Motor neuron (in vitro differentiated cells): ENCODE measurements at regions not wholly inside any gene's neighbourhood (a gene's known extent, or its start where the extent isn't known, plus 50 kb on each side); places are given as distances from the start of the nearest gene placed in this dataset.
A peak's percentile ranks its signal among the peaks of the same experiment; 100 is the strongest.
"Not testable (repeated sequence)": the region's sequence is repeated elsewhere in the genome, so short reads cannot be mapped to it uniquely, and the experiment has no call there.

Experiments
- ATAC-seq, 8 experiments: fragments of 200-7000 bp; cut with Tn5 transposase; replicated peaks in 6 of 8; 2 replicates each; pipeline ENCODE4 v1.8.0; 2021; ENCODE audit warnings: mild to moderate bottlenecking in 8 of 8, moderate library complexity in 8 of 8
- H3K27ac ChIP-seq, 2 donors: fragments of 250-450 bp; sonication (Bioruptor Pico); 2 replicates each; pipeline ENCODE4 v1.9.0; 2021; ENCODE audit warnings: antibody characterized with exemption in 2 of 2, mild to moderate bottlenecking in 2 of 2, moderate library complexity in 1 of 2
- H3K4me1 ChIP-seq, 2 donors: fragments of 250-450 bp; sonication (Bioruptor Pico); replicated peaks in 1 of 2; 2 replicates each; pipeline ENCODE4 v1.6.1; 2021; ENCODE audit warnings: antibody characterized with exemption in 2 of 2, mild to moderate bottlenecking in 2 of 2, moderate library complexity in 1 of 2
- H3K4me3 ChIP-seq, 5 donors: fragments of 250-450 bp; sonication (Bioruptor Pico); 2 replicates each; pipeline ENCODE4 v1.9.0; 2021; ENCODE audit warnings: antibody characterized with exemption in 5 of 5, mild to moderate bottlenecking in 5 of 5, moderate library complexity in 4 of 5
- WGBS, 10 experiments: fragments of 450-650 bp; shearing (Covaris generic); methylation state at CpG; one replicate each; pipeline ENCODE4 v1.0.0; 2022; 5-methylcytosine and 5-hydroxymethylcytosine counted together
- in situ Hi-C, 9 experiments: fragments of 400-800 bp; cut with MboI; loops; one replicate each; pipeline ENCODE4 v1.15.0; 2021; ENCODE audit warnings: low sequenced_read_pairs in 9 of 9, low pct_unique_long_range_greater_than_20kb in 2 of 9; ENCODE audit not compliant: unreplicated experiment in 9 of 9

GRCh38 chr6:135703621-135704020, 147.9 kb upstream of the PDE7B start:
- Histone ChIP-seq H3K4me3 (no peak overlapping the region), H3K4me1 (no peaks in the 10 kb centered on the region), H3K27ac (no peak overlapping the region)
- in situ Hi-C loops = no loop called here
- 44 to 100% (median 87%) methylated on average over 1 to 3 of the region's 3 CpGs; no CpG with 5 or more reads in 1 of the 10 experiments for WGBS, 10 experiments
- ATAC-seq = no peak

DNA sequence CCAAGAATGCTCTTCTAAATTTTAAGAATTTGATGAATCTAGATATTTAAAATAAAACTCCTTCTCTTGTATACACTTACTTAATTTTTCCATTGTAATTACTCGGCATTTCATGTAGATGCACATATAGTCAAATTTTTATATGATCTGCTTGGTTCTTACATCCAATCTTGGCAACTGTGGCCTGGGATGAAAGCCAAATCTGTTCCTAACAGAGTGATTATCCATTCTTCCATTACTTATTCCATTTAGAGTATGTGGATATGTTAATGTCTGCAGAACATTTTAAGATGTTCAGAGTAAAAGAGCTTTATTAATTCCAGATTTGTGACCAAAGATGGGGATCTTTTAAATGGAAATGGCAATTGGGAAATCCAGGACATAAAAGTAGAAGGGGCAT, 144.1 kb upstream of the PDE7B start:
- in situ Hi-C loops = no loop called here
- 0 to 100% (median 67%) methylated on average over 1 of the region's 1 CpG; no CpG with 5 or more reads in 1 of the 10 experiments for WGBS, 10 experiments

DNA sequence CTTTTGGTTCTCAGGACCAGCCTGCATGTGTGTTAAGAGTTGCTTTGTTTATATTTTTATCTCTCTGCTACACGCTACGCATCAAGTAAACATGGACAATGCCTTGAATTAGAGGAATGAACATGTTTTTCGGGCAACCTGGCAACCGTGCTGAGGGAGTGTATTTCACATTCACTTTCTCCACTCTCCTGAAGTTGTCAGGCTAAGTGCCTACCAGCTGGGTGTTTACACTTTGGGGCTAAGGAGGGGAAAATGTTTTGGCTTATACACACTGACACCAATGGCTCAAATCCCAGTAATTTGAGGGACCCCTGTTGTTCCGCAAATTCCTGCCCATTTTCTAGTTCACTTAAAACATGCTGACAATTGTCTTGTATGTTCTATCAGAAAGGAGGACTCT, 141.5 kb upstream of the PDE7B start:
- in situ Hi-C loops = no loop called here
- no peak overlapping the region for H3K27ac ChIP-seq

More for the DNA sequence above, 144.1 kb upstream of the PDE7B start:
- ATAC-seq = peak in 1 of 8 experiments; percentile 27
- Histone ChIP-seq H3K27ac (no peak overlapping the region), H3K4me1 (no peaks in the 10 kb centered on the region), H3K4me3 (no peak overlapping the region)

DNA sequence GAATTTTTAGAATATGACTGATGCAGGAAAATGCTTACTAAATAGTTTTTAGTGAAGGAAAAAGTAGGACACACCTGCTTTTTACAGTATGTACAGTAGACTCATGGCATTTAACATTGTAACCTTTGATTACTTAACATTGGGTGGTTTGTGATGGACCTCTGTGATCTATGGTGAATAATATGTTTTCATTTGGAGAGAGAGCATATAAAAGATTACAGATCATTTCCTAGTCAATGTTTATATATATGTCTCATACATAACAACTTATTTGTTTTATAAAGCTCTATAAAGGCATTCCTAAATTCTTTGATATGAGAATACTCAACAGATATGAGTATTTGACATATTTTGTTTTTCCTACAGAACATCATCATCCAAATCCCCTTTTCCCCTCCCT, 129.3 kb upstream of the PDE7B start:
- H3K4me3 ChIP-seq = no peak overlapping the region
- ATAC-seq = peak in 1 of 8 experiments; percentile 38
- no peak overlapping the region for H3K27ac ChIP-seq
- in situ Hi-C loops = no loop called here
- no peaks in the 10 kb centered on the region for H3K4me1 ChIP-seq

More for the DNA sequence above, 141.5 kb upstream of the PDE7B start:
- WGBS, 10 experiments = 78 to 100% (median 90%) methylated on average over 2 to 5 of the region's 5 CpGs; no CpG with 5 or more reads in 2 of the 10 experiments
- no peaks in the 10 kb centered on the region for H3K4me1 ChIP-seq
- peak in 1 of 8 experiments; percentile 73 for ATAC-seq
- H3K4me3 ChIP-seq = no peak overlapping the region

DNA sequence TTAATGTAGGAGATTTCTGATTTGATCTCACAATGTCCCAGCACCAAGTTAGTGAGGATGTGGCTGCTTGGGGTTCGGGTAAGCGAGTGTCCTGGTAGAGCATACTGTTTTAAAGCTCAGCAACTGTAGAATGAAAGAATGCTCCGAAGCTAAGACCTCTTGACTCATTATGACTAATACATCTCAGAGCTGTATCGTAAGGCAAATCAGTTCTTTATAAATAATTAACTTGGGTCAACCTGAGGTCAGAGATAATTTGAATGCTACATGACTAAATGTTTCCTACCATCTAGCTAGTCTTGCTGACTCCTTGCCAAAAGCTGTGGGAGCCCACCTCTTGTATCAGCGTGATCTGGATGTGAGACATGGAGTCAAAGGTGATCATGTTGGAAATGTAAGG, 128.8 kb upstream of the PDE7B start:
- Histone ChIP-seq H3K4me1 (no peaks in the 10 kb centered on the region), H3K27ac (no peak overlapping the region), H3K4me3 (no peak overlapping the region)
- in situ Hi-C loops = no loop called here
- WGBS, 10 experiments = 10 to 77% (median 54%) methylated on average over 2 to 5 of the region's 5 CpGs; no CpG with 5 or more reads in 3 of the 10 experiments
- peak in 3 of 8 experiments; percentile 29 to 98 (median 97) for ATAC-seq

- Histone ChIP-seq H3K4me1 (no peaks in the 10 kb centered on the region), H3K27ac (no peak overlapping the region), H3K4me3 (no peak overlapping the region)
- WGBS, 10 experiments = 0 to 100% (median 68%) methylated on average over 1 to 2 of the region's 2 CpGs; no CpG with 5 or more reads in 2 of the 10 experiments
- in situ Hi-C loops = no loop called here
- no peak for ATAC-seq
Observed at GRCh38 chr6:135728589-135728988, 122.9 kb upstream of the PDE7B start.

GRCh38 chr6:135731116-135731515, 120.4 kb upstream of the PDE7B start:
- in situ Hi-C loops = no loop called here
- Histone ChIP-seq H3K27ac (no peak overlapping the region), H3K4me1 (no peaks in the 10 kb centered on the region), H3K4me3 (no peak overlapping the region)
- WGBS, 10 experiments = 80 to 97% (median 86%) methylated on average over 1 to 3 of the region's 3 CpGs
- no peak for ATAC-seq

- ATAC-seq, H3K4me3 ChIP-seq, H3K27ac ChIP-seq, H3K4me1 ChIP-seq, in situ Hi-C loops: not testable (repeated sequence)
- WGBS, 10 experiments = 50 to 100% (median 96%) methylated on average over 1 to 6 of the region's 6 CpGs; no CpG with 5 or more reads in 2 of the 10 experiments
Observed at GRCh38 chr6:135736351-135736750, 115.2 kb upstream of the PDE7B start.

- Histone ChIP-seq H3K4me3 (no peak overlapping the region), H3K27ac (no peak overlapping the region), H3K4me1 (no peaks in the 10 kb centered on the region)
- no peak for ATAC-seq
- in situ Hi-C loops = no loop called here
- 0 to 100% (median 71%) methylated on average over 1 of the region's 1 CpG; no CpG with 5 or more reads in 2 of the 10 experiments for WGBS, 10 experiments
Observed at GRCh38 chr6:135738636-135739035, 112.9 kb upstream of the PDE7B start.

- ATAC-seq = peak in 1 of 8 experiments; percentile 24
- H3K4me1 ChIP-seq = no peaks in the 10 kb centered on the region
- WGBS, 10 experiments = 46 to 100% (median 83%) methylated on average over 1 to 7 of the region's 7 CpGs
- no peak overlapping the region for H3K4me3 ChIP-seq
- no peak overlapping the region for H3K27ac ChIP-seq
- in situ Hi-C loops = no loop called here
Observed at GRCh38 chr6:135739288-135739687, 112.2 kb upstream of the PDE7B start.

DNA sequence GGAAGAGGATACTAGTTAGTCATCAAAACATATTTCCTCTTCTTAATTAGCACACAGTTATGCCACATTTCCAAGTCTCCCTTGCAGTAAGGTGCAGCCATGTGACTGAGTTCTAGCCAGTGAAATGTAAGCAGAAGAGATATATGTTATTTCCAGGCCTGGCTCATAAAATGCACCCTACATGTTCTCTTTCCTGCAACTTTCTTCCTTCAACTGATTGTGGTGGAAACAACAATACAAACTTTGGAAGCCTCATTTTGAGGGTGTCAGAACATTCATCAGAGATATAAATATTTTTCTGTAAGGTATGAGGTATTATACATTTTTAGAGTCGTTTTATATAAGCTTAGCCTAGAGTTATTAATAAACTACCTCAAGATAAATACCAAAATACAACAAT, 110.9 kb upstream of the PDE7B start:
- no peak overlapping the region for H3K4me3 ChIP-seq
- H3K27ac ChIP-seq = no peak overlapping the region
- no peak for ATAC-seq
- no peaks in the 10 kb centered on the region for H3K4me1 ChIP-seq
- in situ Hi-C loops = no loop called here
- 33 to 89% (median 64%) methylated on average over 1 of the region's 1 CpG; no CpG with 5 or more reads in 2 of the 10 experiments for WGBS, 10 experiments

DNA sequence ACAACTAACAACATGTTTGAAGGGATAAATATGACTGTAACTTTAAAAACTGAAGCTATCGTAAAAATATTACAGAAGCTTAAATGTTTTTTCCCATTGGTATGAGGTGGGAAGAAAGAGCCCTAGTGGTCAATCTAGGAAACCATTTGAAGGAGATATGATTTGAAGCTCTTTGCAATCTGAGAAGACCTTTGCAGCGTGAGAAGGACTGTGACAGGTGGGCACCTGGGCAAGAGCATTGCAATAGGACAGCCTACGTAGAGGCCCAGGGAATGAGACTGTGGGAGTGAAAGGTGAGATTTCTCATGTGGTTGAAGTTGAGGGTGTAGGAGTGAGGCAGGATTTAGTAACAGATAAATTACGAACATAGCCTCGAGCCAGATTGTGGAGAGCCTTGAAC, 108.0 kb upstream of the PDE7B start:
- no peak for ATAC-seq
- 90 to 100% (median 93%) methylated on average over 1 to 5 of the region's 5 CpGs; no CpG with 5 or more reads in 1 of the 10 experiments for WGBS, 10 experiments
- Histone ChIP-seq H3K27ac (no peak overlapping the region), H3K4me1 (no peaks in the 10 kb centered on the region), H3K4me3 (no peak overlapping the region)
- in situ Hi-C loops = no loop called here

DNA sequence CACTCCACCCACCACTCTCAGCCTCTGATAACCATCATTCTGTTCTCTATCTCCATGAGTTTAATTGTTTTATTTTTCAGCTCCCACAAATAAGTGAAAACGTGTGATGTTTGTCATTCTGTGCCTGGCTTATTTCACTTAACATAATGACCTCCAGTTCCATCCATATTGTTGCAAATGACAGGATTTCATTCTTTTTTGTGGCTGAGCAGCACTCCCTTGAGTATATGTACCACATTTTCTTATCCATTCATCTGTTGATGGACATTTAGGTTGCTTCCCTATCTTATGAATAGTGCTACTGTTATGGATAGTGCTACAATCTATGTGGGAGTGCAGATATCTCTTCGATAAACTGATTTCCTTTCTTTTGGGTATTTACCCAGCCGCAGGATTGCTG, 103.3 kb upstream of the PDE7B start:
- WGBS, 10 experiments = 50 to 100% (median 72%) methylated on average over 1 to 3 of the region's 3 CpGs
- in situ Hi-C loops = no loop called here

GRCh38 chr6:135750081-135750480, 101.4 kb upstream of the PDE7B start:
- 40 to 100% (median 100%) methylated on average over 1 of the region's 1 CpG; no CpG with 5 or more reads in 2 of the 10 experiments for WGBS, 10 experiments
- in situ Hi-C loops = loop anchor here in 1 of 9 experiments (25.0 kb wide), 1 partner anchor 213 kb away; no protein-coding TSS in a partner anchor
- no peak for ATAC-seq
- H3K4me3 ChIP-seq = no peak overlapping the region
- H3K4me1 ChIP-seq = no peaks in the 10 kb centered on the region
- no peak overlapping the region for H3K27ac ChIP-seq

More for the DNA sequence above, 103.3 kb upstream of the PDE7B start:
- H3K4me1 ChIP-seq = no peaks in the 10 kb centered on the region
- peak in 1 of 8 experiments; percentile 28 for ATAC-seq
- no peak overlapping the region for H3K4me3 ChIP-seq
- H3K27ac ChIP-seq = no peak overlapping the region
